GM19043 (cell line): ENCODE measurements at regions not wholly inside any gene's neighbourhood (a gene's known extent, or its start where the extent isn't known, plus 50 kb on each side); places are given as distances from the start of the nearest gene placed in this dataset.

Experiments used
- ATAC-seq: cut with Tn5 transposase; IDR thresholded peaks from one replicate; pipeline ENCODE4 v1.9.1; 2021; ENCODE audit warnings: low read depth; ENCODE audit not compliant: unreplicated experiment

GRCh38 chr5:96142184-96142781 is 180.6 kb upstream of the ELL2 start:
- no peak for ATAC-seq

- ATAC-seq, result no peak
Measured at GRCh38 chr5:96141749-96142148, 180.1 kb upstream of the ELL2 start.

GRCh38 chr5:96140496-96140895 is 178.8 kb upstream of the ELL2 start:
- ATAC-seq, result no peak

GRCh38 chr5:96140084-96140483 is 178.4 kb upstream of the ELL2 start:
- ATAC-seq, result no peak

- ATAC-seq, result no peak
Measured at GRCh38 chr5:96134886-96135285, 173.2 kb upstream of the ELL2 start.

GRCh38 chr5:96133341-96134079 is 171.9 kb upstream of the ELL2 start:
- no peak for ATAC-seq

- no peak for ATAC-seq
Measured at GRCh38 chr5:96129276-96129675, 167.6 kb upstream of the ELL2 start.

GRCh38 chr5:96128204-96128864 is 166.7 kb upstream of the ELL2 start:
- no peak for ATAC-seq

- no peak for ATAC-seq
Measured at GRCh38 chr5:96127538-96127937, 165.9 kb upstream of the ELL2 start.

GRCh38 chr5:96125231-96125891 is 163.7 kb upstream of the ELL2 start:
- no peak for ATAC-seq

- ATAC-seq, result no peak
Measured at GRCh38 chr5:96124589-96124988, 162.9 kb upstream of the ELL2 start.

- no peak for ATAC-seq
Measured at GRCh38 chr5:96123418-96123817, 161.8 kb upstream of the ELL2 start.

GRCh38 chr5:96121364-96121763 is 159.7 kb upstream of the ELL2 start:
- no peak for ATAC-seq

GRCh38 chr5:96120120-96120519 is 158.5 kb upstream of the ELL2 start:
- no peak for ATAC-seq

- no peak for ATAC-seq
Measured at GRCh38 chr5:96117771-96118651, 156.4 kb upstream of the ELL2 start.

- ATAC-seq, result no peak
Measured at GRCh38 chr5:96115147-96115807, 153.6 kb upstream of the ELL2 start.

GRCh38 chr5:96114736-96115135 is 153.1 kb upstream of the ELL2 start:
- no peak for ATAC-seq

- no peak for ATAC-seq
Measured at GRCh38 chr5:96113170-96113939, 151.7 kb upstream of the ELL2 start.

- no peak for ATAC-seq
Measured at GRCh38 chr5:96112703-96113102, 151.1 kb upstream of the ELL2 start.
